ENCODE measurements at regions not wholly inside any gene's neighbourhood (a gene's known extent, or its start where the extent isn't known, plus 50 kb on each side); places are given as distances from the start of the nearest gene placed in this dataset.

- TF ChIP-seq ZXDC (CRISPR knock-in tag; IDR thresholded peaks at IDR 0.05) (no peak), SMC3 (IDR thresholded peaks at IDR 0.05; ENCODE audit: low read length) (no peak), NFKB2 (CRISPR knock-in tag; IDR thresholded peaks at IDR 0.05; ENCODE audit: borderline replicate concordance) (no peak), ZNF713 (CRISPR knock-in tag; IDR thresholded peaks at IDR 0.05) (no peak), GTF2F1 (IDR thresholded peaks at IDR 0.05; ENCODE audit: low read length) (no peak), ZNF570 (CRISPR knock-in tag; IDR thresholded peaks at IDR 0.05; ENCODE audit: borderline replicate concordance) (no peak), NONO (IDR thresholded peaks at IDR 0.05) (no peak), NONO (CRISPR knock-in tag; conservative IDR thresholded peaks at IDR 0.05) (no peak), ZFP1 (CRISPR knock-in tag; IDR thresholded peaks at IDR 0.05) (no peak), SAFB2 (CRISPR knock-in tag; IDR thresholded peaks at IDR 0.05; ENCODE audit: borderline replicate concordance, low read depth) (no peak), NFE2L2 (IDR thresholded peaks at IDR 0.05; ENCODE audit: low read length) (no peak), MATR3 (CRISPR knock-in tag; IDR thresholded peaks at IDR 0.05) (no peak)
These were observed 926.9 kb downstream of the FAT4 start (continued) for GRCh38 chr4:126241634-126242033.

GRCh38 chr4:126242679-126243390 lies 928.1 kb downstream of the FAT4 start:
- Histone ChIP-seq H3K27me3 (ENCODE audit: control insufficient read depth in 1 of 2, insufficient read depth in 2 of 2, low read length in 2 of 2) (no peaks in the 10 kb centered on the region), H2AFZ (ENCODE audit: low read length) (no peak overlapping the region), H3K9me3 (ENCODE audit: low read length) (no peaks in the 10 kb centered on the region), H3K9ac (ENCODE audit: insufficient read depth, low read depth, low read length) (no peak overlapping the region), H3K4me2 (ENCODE audit: low read depth, low read length) (no peak overlapping the region), H3K27ac (ENCODE audit: extremely low read length, insufficient read depth, low read length) (no peak overlapping the region), H3K4me1 (ENCODE audit: insufficient read depth, low read length) (no peaks in the 10 kb centered on the region), H3K36me3 (replicated peaks in 1 of 2; ENCODE audit: control insufficient read depth in 1 of 2, insufficient read depth in 2 of 2, low read length in 2 of 2) (no peaks in the 10 kb centered on the region), H3K4me3 (replicated peaks in 1 of 3; ENCODE audit: insufficient read depth in 1 of 3, low read depth in 2 of 3, low read length in 3 of 3) (no peak overlapping the region), H3K79me2 (ENCODE audit: insufficient read depth, low read length) (no peaks in the 10 kb centered on the region), H4K20me1 (ENCODE audit: insufficient read depth, low read length) (no peaks in the 10 kb centered on the region)
- in situ Hi-C loops (cut with HindIII; ENCODE audit: extremely low pct_ligation_motif_present, low pct_unique_long_range_greater_than_20kb) (no loop called here), intact Hi-C loops (cut with micrococcal nuclease; ENCODE audit: unreplicated experiment) (no loop called here)
- DNase-seq (ENCODE audit: low spot score) (no peak), FAIRE-seq (no peak), ATAC-seq (no peak)
- POLR2A ChIA-PET, result no interaction called here
- CTCF ChIA-PET (ENCODE audit: low intra/inter-chr PET ratio, low total read pairs), result no interaction called here
- WGBS (ENCODE audit: low lambda C conversion rate), result 27% methylated on average over 7 of the region's 7 CpGs
- BruUV-seq (replicated peaks), result no TSS peak
- no peak for TF ChIP-seq ELF4 (CRISPR knock-in tag; IDR thresholded peaks at IDR 0.05; ENCODE audit: borderline replicate concordance)
- no peak for TF ChIP-seq SP140L (CRISPR knock-in tag; IDR thresholded peaks at IDR 0.05; ENCODE audit: borderline replicate concordance)
- no peak for TF ChIP-seq TEAD2 (CRISPR knock-in tag; IDR thresholded peaks at IDR 0.05)
- TF ChIP-seq ZFP91 (CRISPR knock-in tag; IDR thresholded peaks at IDR 0.05; ENCODE audit: borderline replicate concordance), result no peak
- no peak for TF ChIP-seq ZNF550 (CRISPR knock-in tag; IDR thresholded peaks at IDR 0.05; ENCODE audit: borderline replicate concordance)
